K562 (cell line): ENCODE measurements at regions not wholly inside any gene's neighbourhood (a gene's known extent, or its start where the extent isn't known, plus 50 kb on each side); places are given as distances from the start of the nearest gene placed in this dataset.

Experiments used
- ARID1B ChIP-seq: fragments of 450-650 bp; IDR thresholded peaks from 2 replicates; pipeline ENCODE4 v1.6.1; 2016; ENCODE audit warnings: antibody characterized with exemption, mild to moderate bottlenecking, inconsistent platforms
- CEBPB ChIP-seq: fragments of 450-650 bp; IDR thresholded peaks from 2 replicates; pipeline ENCODE4 v1.6.1; 2016; ENCODE audit warnings: missing genetic modification characterization, missing compliant biosample characterization
- FOXA3 ChIP-seq, 2 experiments: fragments of 450-650 bp in 1 of 2; sonication (generic) in 1 of 2; formaldehyde crosslinking; IDR thresholded peaks in 1 of 2; conservative IDR thresholded peaks in 1 of 2; 2 replicates each; pipeline versions ENCODE4 v1.4.0 to v1.8.0; 2020 to 2022; ENCODE audit warnings: mild to moderate bottlenecking in 2 of 2, missing genetic modification reagents in 1 of 2
- GABPB1 ChIP-seq: sonication (generic); formaldehyde crosslinking; IDR thresholded peaks from 2 replicates; pipeline ENCODE4 v1.8.0; 2022; ENCODE audit warnings: mild to moderate bottlenecking, missing genetic modification reagents
- KLF16 ChIP-seq: IDR thresholded peaks from 2 replicates; pipeline ENCODE4 v1.6.1; 2016; ENCODE audit warnings: antibody characterized with exemption
- NFIC ChIP-seq: fragments of 450-650 bp; IDR thresholded peaks from 2 replicates; pipeline ENCODE4 v1.6.1; 2017; ENCODE audit warnings: mild to moderate bottlenecking, inconsistent platforms
- PHB2 ChIP-seq: fragments of 450-650 bp; IDR thresholded peaks from 2 replicates; pipeline ENCODE4 v1.6.1; 2017; ENCODE audit warnings: low read depth
- PRMT5 ChIP-seq: sonication (generic); formaldehyde crosslinking; IDR thresholded peaks from 2 replicates; pipeline ENCODE4 v1.5.0; 2020; ENCODE audit warnings: missing genetic modification reagents
- PTTG1 ChIP-seq: fragments of 450-650 bp; IDR thresholded peaks from 2 replicates; pipeline ENCODE4 v1.6.1; 2016; ENCODE audit warnings: low read depth, mild to moderate bottlenecking, missing genetic modification characterization, missing compliant biosample characterization
- TEAD4 ChIP-seq, 2 experiments: sonication (generic) in 1 of 2; formaldehyde crosslinking in 1 of 2; IDR thresholded peaks; 2 replicates each; pipeline versions ENCODE4 v1.6.1 to v1.8.0; 2012 to 2022; ENCODE audit warnings: borderline replicate concordance in 1 of 2, inconsistent platforms in 1 of 2, low read length in 1 of 2, mild to moderate bottlenecking in 1 of 2, missing genetic modification reagents in 1 of 2
- ZBTB7A ChIP-seq: IDR thresholded peaks from 2 replicates; pipeline ENCODE4 v1.6.1; 2011; ENCODE audit warnings: low read depth, mild to moderate bottlenecking, low read length, moderate library complexity, borderline replicate concordance; ENCODE audit not compliant: control insufficient read depth
- ZFX ChIP-seq: sonication (generic); formaldehyde crosslinking; IDR thresholded peaks from 2 replicates; pipeline ENCODE4 v1.8.0; 2022; ENCODE audit warnings: mild to moderate bottlenecking, missing genetic modification reagents, moderate library complexity
- ZNF133 ChIP-seq: fragments of 250-450 bp; sonication (Bioruptor Pico); IDR thresholded peaks from 2 replicates; pipeline ENCODE4 v1.4.0; 2020; ENCODE audit warnings: mild to moderate bottlenecking
- ZNF140 ChIP-seq: fragments of 250-450 bp; sonication (Bioruptor Pico); IDR thresholded peaks from 2 replicates; pipeline ENCODE4 v1.8.0; 2021; ENCODE audit warnings: moderate library complexity, mild to moderate bottlenecking, inconsistent platforms
- ZNF217 ChIP-seq: sonication (generic); formaldehyde crosslinking; IDR thresholded peaks from 2 replicates; pipeline ENCODE4 v1.8.0; 2022; ENCODE audit warnings: mild to moderate bottlenecking, missing genetic modification reagents
- ZNF668 ChIP-seq: fragments of 250-450 bp; sonication (Bioruptor Pico); IDR thresholded peaks from 2 replicates; pipeline ENCODE4 v1.8.0; 2022; ENCODE audit warnings: mild to moderate bottlenecking, inconsistent platforms
- TF ChIP-seq, protein P1 (sequence below), 2 experiments: fragments of 250-450 bp in 1 of 2; fragments of 450-650 bp in 1 of 2; sonication (Bioruptor Pico) in 1 of 2; IDR thresholded peaks; 2 replicates each; pipeline versions ENCODE4 v1.6.1 to v1.8.0; 2016 to 2021; ENCODE audit warnings: mild to moderate bottlenecking in 2 of 2, moderate library complexity in 2 of 2, missing compliant biosample characterization in 1 of 2, missing genetic modification characterization in 1 of 2
- TF ChIP-seq, protein P2 (sequence below): sonication (generic); formaldehyde crosslinking; IDR thresholded peaks from 2 replicates; pipeline ENCODE4 v1.8.1; 2023; ENCODE audit warnings: mild to moderate bottlenecking, missing genetic modification reagents
- TF ChIP-seq, protein P3 (sequence below), 2 experiments: fragments of 450-650 bp; IDR thresholded peaks; 2 replicates each; pipeline ENCODE4 v1.6.1; 2018; ENCODE audit warnings: mild to moderate bottlenecking in 2 of 2, low read depth in 1 of 2; ENCODE audit not compliant: partially characterized antibody in 2 of 2
- TF ChIP-seq, protein P4 (sequence below): fragments of 450-650 bp; IDR thresholded peaks from 2 replicates; pipeline ENCODE4 v1.6.1; 2016; ENCODE audit warnings: antibody characterized with exemption

DNA sequence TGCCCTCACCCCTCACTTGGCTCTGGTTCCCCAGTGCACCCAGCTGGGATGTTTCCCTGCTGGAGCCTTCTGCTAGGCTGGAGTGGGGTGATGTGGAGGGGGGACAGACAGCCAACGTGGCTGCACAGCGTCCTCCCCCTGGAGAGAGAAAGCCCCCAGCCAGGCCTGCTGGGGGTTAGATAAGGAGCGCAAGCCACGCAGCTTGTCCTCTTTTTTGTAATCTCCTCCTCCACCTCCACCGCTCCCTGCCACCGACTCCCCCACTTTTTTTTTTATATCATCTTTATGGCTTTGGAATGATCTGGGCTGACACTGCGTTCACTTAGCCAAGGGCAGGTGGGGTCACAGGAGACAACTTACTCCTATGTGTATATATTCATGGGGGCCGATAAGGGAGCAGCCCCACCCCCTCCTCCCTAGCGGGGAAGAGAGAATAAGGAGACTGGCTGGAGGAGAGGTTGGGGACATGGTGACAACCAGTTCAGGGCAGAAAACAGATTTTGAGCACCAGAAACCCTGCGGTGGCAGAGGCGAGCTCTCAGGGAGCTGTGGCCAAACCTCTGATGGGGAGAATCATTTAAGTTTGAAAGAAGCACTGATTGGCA lies 169.9 kb upstream of the LHX5 start (continued):
- TF ChIP-seq ZNF668 (CRISPR knock-in tag), result no peak
- TF ChIP-seq, protein P1, sequence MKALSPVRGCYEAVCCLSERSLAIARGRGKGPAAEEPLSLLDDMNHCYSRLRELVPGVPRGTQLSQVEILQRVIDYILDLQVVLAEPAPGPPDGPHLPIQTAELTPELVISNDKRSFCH (CRISPR knock-in tag; IDR thresholded peaks at IDR 0.05), result no peak
- TF ChIP-seq, protein P1 (tag; IDR thresholded peaks at IDR 0.05), result 0 out of 2 replicates have a peak, but pooled peaks have one; percentile 52
- TF ChIP-seq, protein P2, sequence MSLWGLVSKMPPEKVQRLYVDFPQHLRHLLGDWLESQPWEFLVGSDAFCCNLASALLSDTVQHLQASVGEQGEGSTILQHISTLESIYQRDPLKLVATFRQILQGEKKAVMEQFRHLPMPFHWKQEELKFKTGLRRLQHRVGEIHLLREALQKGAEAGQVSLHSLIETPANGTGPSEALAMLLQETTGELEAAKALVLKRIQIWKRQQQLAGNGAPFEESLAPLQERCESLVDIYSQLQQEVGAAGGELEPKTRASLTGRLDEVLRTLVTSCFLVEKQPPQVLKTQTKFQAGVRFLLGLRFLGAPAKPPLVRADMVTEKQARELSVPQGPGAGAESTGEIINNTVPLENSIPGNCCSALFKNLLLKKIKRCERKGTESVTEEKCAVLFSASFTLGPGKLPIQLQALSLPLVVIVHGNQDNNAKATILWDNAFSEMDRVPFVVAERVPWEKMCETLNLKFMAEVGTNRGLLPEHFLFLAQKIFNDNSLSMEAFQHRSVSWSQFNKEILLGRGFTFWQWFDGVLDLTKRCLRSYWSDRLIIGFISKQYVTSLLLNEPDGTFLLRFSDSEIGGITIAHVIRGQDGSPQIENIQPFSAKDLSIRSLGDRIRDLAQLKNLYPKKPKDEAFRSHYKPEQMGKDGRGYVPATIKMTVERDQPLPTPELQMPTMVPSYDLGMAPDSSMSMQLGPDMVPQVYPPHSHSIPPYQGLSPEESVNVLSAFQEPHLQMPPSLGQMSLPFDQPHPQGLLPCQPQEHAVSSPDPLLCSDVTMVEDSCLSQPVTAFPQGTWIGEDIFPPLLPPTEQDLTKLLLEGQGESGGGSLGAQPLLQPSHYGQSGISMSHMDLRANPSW (CRISPR knock-in tag), result no peak
- TF ChIP-seq TEAD4 (IDR thresholded peaks at IDR 0.05; ENCODE audit: low read length), result peak; percentile 83
- no peak for TF ChIP-seq TEAD4 (CRISPR knock-in tag; IDR thresholded peaks at IDR 0.05; ENCODE audit: borderline replicate concordance)
- TF ChIP-seq ZNF217, result no peak
- peak; percentile 76; the same call in 1 of the 2 replicates for TF ChIP-seq KLF16
- TF ChIP-seq, protein P3, sequence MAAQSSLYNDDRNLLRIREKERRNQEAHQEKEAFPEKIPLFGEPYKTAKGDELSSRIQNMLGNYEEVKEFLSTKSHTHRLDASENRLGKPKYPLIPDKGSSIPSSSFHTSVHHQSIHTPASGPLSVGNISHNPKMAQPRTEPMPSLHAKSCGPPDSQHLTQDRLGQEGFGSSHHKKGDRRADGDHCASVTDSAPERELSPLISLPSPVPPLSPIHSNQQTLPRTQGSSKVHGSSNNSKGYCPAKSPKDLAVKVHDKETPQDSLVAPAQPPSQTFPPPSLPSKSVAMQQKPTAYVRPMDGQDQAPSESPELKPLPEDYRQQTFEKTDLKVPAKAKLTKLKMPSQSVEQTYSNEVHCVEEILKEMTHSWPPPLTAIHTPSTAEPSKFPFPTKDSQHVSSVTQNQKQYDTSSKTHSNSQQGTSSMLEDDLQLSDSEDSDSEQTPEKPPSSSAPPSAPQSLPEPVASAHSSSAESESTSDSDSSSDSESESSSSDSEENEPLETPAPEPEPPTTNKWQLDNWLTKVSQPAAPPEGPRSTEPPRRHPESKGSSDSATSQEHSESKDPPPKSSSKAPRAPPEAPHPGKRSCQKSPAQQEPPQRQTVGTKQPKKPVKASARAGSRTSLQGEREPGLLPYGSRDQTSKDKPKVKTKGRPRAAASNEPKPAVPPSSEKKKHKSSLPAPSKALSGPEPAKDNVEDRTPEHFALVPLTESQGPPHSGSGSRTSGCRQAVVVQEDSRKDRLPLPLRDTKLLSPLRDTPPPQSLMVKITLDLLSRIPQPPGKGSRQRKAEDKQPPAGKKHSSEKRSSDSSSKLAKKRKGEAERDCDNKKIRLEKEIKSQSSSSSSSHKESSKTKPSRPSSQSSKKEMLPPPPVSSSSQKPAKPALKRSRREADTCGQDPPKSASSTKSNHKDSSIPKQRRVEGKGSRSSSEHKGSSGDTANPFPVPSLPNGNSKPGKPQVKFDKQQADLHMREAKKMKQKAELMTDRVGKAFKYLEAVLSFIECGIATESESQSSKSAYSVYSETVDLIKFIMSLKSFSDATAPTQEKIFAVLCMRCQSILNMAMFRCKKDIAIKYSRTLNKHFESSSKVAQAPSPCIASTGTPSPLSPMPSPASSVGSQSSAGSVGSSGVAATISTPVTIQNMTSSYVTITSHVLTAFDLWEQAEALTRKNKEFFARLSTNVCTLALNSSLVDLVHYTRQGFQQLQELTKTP (IDR thresholded peaks at IDR 0.05; ENCODE audit: low read depth in 1 of 2, partially characterized antibody in 2 of 2), result no peak
- TF ChIP-seq GABPB1, result no peak
- TF ChIP-seq, protein P4, sequence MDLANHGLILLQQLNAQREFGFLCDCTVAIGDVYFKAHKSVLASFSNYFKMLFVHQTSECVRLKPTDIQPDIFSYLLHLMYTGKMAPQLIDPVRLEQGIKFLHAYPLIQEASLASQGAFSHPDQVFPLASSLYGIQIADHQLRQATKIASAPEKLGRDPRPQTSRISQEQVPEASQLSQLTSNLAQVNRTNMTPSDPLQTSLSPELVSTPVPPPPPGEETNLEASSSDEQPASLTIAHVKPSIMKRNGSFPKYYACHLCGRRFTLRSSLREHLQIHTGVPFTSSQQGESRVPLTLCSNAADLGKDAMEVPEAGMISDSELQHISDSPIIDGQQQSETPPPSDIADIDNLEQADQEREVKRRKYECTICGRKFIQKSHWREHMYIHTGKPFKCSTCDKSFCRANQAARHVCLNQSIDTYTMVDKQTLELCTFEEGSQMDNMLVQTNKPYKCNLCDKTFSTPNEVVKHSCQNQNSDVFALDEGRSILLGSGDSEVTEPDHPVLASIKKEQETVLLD, result peak; percentile 26; the same call in 1 of the 2 replicates
- peak; percentile 66 for TF ChIP-seq NFIC
- no peak for TF ChIP-seq PRMT5
- TF ChIP-seq CEBPB (tag), result no peak
- no peak for TF ChIP-seq FOXA3 (CRISPR knock-in tag; conservative IDR thresholded peaks at IDR 0.05 in 1 of 2, IDR thresholded peaks at IDR 0.05 in 1 of 2)
- TF ChIP-seq ZBTB7A, result peak; percentile 82
- TF ChIP-seq PHB2, result peak; percentile 63
- TF ChIP-seq PTTG1 (tag), result no peak
- no peak for TF ChIP-seq ZFX (CRISPR knock-in tag)
- TF ChIP-seq ARID1B, result peak; percentile 90
- TF ChIP-seq ZNF133 (CRISPR knock-in tag), result no peak
- TF ChIP-seq ZNF140 (CRISPR knock-in tag), result no peak
